ENCODE measurements at regions not wholly inside any gene's neighbourhood (a gene's known extent, or its start where the extent isn't known, plus 50 kb on each side); places are given as distances from the start of the nearest gene placed in this dataset.

DNA sequence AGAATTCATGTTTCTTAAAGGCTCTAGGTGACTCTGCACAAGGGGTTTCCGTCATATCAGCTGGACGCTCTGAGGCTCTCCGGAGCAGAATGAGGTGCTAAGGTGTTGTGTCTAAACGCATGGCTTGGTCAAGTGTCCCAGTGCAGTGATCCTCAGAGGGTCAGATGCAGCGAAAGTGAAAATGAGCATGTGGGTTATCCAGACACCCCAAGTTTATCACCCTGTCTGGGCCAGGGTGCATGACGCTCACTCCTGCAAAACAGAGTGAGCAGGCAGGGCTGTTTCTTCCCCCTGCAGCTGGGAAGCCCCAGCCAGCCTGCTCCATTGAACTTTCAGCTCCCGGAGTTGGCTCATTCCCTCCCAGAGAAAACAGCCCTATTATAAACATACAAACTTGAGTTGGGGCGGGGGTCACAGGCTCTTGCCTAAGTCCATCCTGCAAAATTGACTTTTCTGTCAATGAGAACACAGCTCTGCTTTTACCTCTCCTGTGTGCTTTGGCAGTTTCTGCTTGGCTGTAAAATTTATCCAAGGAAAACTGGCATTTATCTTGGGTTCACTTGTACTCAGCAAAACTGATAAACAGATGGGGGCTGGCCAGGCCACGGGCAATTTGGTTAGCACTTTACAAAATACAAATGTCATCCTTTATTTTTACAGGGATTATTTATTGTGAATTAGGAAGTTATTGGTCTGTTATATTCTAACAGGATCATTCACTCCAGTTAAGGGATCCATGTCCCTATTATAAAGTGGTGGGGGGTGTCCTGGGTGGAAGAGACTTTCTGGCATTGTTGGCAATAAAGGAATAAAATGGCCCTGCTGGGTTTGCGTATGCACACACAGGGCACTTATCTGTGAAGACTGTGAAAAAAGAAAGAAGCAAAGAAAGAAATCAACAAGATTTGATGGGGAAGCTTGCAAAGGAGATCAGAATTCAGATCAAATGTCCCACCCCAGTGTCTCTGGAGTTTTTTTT lies 154.9 kb downstream of the FOXA2 start:
- Histone ChIP-seq H3K9me3 (ENCODE audit: insufficient read depth, low read depth) (no peaks in the 10 kb centered on the region), H3K27ac (no peak overlapping the region), H3F3A (ENCODE audit: insufficient read depth, low read depth) (no peaks in the 10 kb centered on the region), H3K79me2 (ENCODE audit: low read depth) (no peaks in the 10 kb centered on the region), H3K4me3 (no peak overlapping the region), H3K4me2 (no peak overlapping the region), H4K20me1 (ENCODE audit: insufficient read depth) (no peaks in the 10 kb centered on the region), H3K27me3 (ENCODE audit: insufficient read depth, low read depth) (no peaks in the 10 kb centered on the region), H2AFZ (no peak overlapping the region), H3K4me1 (replicated peaks; ENCODE audit: insufficient read depth) (no peaks in the 10 kb centered on the region), H3K9me2 (ENCODE audit: insufficient read depth) (no peaks in the 10 kb centered on the region), H3K36me3 (ENCODE audit: low read depth) (no peaks in the 10 kb centered on the region)
- intact Hi-C loops (cut with micrococcal nuclease; ENCODE audit: unreplicated experiment), result no loop called here
- no TSS peak for BruUV-seq (replicated peaks)
- no peak for DNase-seq
- TF ChIP-seq EZH2 (IDR thresholded peaks at IDR 0.05; ENCODE audit: low read depth), result no peak
- TF ChIP-seq, protein P1, sequence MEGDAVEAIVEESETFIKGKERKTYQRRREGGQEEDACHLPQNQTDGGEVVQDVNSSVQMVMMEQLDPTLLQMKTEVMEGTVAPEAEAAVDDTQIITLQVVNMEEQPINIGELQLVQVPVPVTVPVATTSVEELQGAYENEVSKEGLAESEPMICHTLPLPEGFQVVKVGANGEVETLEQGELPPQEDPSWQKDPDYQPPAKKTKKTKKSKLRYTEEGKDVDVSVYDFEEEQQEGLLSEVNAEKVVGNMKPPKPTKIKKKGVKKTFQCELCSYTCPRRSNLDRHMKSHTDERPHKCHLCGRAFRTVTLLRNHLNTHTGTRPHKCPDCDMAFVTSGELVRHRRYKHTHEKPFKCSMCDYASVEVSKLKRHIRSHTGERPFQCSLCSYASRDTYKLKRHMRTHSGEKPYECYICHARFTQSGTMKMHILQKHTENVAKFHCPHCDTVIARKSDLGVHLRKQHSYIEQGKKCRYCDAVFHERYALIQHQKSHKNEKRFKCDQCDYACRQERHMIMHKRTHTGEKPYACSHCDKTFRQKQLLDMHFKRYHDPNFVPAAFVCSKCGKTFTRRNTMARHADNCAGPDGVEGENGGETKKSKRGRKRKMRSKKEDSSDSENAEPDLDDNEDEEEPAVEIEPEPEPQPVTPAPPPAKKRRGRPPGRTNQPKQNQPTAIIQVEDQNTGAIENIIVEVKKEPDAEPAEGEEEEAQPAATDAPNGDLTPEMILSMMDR (conservative IDR thresholded peaks at IDR 0.05), result no peak
- ChIA-PET POLR2A (ENCODE audit: unreplicated experiment) (no interaction called here), CTCF (no interaction called here)

DNA sequence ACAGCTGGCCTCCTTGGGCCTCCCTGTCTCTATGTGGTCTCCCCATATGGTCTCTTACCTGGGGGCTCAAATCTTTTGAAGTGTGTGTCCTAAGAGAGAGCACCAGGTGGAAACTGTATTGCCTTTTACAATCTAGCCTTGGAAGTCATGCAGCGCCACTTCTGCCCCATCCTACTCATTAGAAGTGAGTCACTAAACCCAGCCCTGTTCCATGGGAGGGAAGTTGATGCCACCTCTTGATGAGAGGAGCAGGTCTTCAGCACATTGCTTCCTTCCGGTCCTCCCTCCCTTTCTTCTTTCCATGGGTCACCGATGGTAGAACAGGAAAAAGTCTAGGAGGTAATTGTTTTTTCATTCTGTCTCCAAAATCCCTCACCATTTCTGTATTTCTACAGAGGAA lies 156.3 kb downstream of the FOXA2 start:
- Histone ChIP-seq H3K4me2 (no peak overlapping the region), H3K4me1 (replicated peaks; ENCODE audit: insufficient read depth) (no peaks in the 10 kb centered on the region), H3K27me3 (ENCODE audit: insufficient read depth, low read depth) (no peaks in the 10 kb centered on the region), H3K36me3 (ENCODE audit: low read depth) (no peaks in the 10 kb centered on the region), H3K79me2 (ENCODE audit: low read depth) (no peaks in the 10 kb centered on the region), H3K4me3 (no peak overlapping the region), H2AFZ (no peak overlapping the region), H3F3A (ENCODE audit: insufficient read depth, low read depth) (no peaks in the 10 kb centered on the region), H3K27ac (no peak overlapping the region), H4K20me1 (ENCODE audit: insufficient read depth) (no peaks in the 10 kb centered on the region), H3K9me2 (ENCODE audit: insufficient read depth) (no peaks in the 10 kb centered on the region), H3K9me3 (ENCODE audit: insufficient read depth, low read depth) (no peaks in the 10 kb centered on the region)
- TF ChIP-seq EZH2 (IDR thresholded peaks at IDR 0.05; ENCODE audit: low read depth), result no peak
- TF ChIP-seq, protein P1 (conservative IDR thresholded peaks at IDR 0.05), result no peak
- POLR2A ChIA-PET (ENCODE audit: unreplicated experiment), result no interaction called here
- CTCF ChIA-PET, result no interaction called here
- DNase-seq, result no peak
- intact Hi-C loops (cut with micrococcal nuclease; ENCODE audit: unreplicated experiment), result no loop called here
- no TSS peak for BruUV-seq (replicated peaks)

DNA sequence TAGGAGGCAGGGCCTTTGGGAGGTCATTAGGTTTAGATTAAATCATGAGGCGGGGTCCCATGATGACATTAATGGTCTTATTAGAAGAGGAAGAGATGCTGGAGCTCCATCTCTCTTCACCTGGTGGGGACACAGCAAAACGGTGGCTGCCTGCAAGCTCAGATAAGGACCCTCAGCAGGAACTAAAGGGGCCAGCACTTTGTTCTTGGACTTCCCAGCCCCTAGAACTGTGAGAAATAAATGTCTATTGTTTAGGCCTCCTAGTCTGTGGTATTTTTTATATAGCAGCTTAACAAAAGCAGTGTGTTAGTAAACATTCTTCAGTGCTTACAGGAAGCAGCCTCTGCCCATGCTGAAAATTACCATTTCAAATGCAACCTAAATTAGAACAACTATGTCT lies 157.6 kb downstream of the FOXA2 start:
- ChIA-PET CTCF (interaction anchor here (0.7 kb wide), 1 partner anchor 47 kb away, joined by 3 read pairs; no protein-coding TSS in a partner anchor), POLR2A (ENCODE audit: unreplicated experiment) (no interaction called here)
- BruUV-seq (replicated peaks), result no TSS peak
- H3K27me3 ChIP-seq (ENCODE audit: insufficient read depth, low read depth), result no peaks in the 10 kb centered on the region
- H2AFZ ChIP-seq, result no peak overlapping the region
- H3K79me2 ChIP-seq (ENCODE audit: low read depth), result no peaks in the 10 kb centered on the region
- no peak overlapping the region for H3K4me3 ChIP-seq
- no peaks in the 10 kb centered on the region for H3F3A ChIP-seq (ENCODE audit: insufficient read depth, low read depth)
- no peaks in the 10 kb centered on the region for H3K36me3 ChIP-seq (ENCODE audit: low read depth)
- H3K27ac ChIP-seq, result no peak overlapping the region
- no peaks in the 10 kb centered on the region for H3K9me3 ChIP-seq (ENCODE audit: insufficient read depth, low read depth)
- H3K4me2 ChIP-seq, result no peak overlapping the region
- no peaks in the 10 kb centered on the region for H3K9me2 ChIP-seq (ENCODE audit: insufficient read depth)
- intact Hi-C loops (cut with micrococcal nuclease; ENCODE audit: unreplicated experiment), result no loop called here
- TF ChIP-seq, protein P1 (conservative IDR thresholded peaks at IDR 0.05), result no peak
- no peak for TF ChIP-seq EZH2 (IDR thresholded peaks at IDR 0.05; ENCODE audit: low read depth)
- no peaks in the 10 kb centered on the region for H3K4me1 ChIP-seq (replicated peaks; ENCODE audit: insufficient read depth)
- H4K20me1 ChIP-seq (ENCODE audit: insufficient read depth), result no peaks in the 10 kb centered on the region
- DNase-seq, result no peak
